GM12873 (cell line): ENCODE measurements at regions not wholly inside any gene's neighbourhood (a gene's known extent, or its start where the extent isn't known, plus 50 kb on each side); places are given as distances from the start of the nearest gene placed in this dataset.

Experiments used
- TF ChIP-seq, protein P1 (sequence below): IDR thresholded peaks from 2 replicates; pipeline ENCODE4 v1.5.1; 2012; ENCODE audit warnings: low read depth, mild to moderate bottlenecking, moderate library complexity, low read length, control low read depth; ENCODE audit not compliant: insufficient read depth; ENCODE audit errors: missing control alignments

GRCh38 chr2:146437712-146438111 lies 1407.1 kb upstream of the ACVR2A start:
- TF ChIP-seq, protein P1, sequence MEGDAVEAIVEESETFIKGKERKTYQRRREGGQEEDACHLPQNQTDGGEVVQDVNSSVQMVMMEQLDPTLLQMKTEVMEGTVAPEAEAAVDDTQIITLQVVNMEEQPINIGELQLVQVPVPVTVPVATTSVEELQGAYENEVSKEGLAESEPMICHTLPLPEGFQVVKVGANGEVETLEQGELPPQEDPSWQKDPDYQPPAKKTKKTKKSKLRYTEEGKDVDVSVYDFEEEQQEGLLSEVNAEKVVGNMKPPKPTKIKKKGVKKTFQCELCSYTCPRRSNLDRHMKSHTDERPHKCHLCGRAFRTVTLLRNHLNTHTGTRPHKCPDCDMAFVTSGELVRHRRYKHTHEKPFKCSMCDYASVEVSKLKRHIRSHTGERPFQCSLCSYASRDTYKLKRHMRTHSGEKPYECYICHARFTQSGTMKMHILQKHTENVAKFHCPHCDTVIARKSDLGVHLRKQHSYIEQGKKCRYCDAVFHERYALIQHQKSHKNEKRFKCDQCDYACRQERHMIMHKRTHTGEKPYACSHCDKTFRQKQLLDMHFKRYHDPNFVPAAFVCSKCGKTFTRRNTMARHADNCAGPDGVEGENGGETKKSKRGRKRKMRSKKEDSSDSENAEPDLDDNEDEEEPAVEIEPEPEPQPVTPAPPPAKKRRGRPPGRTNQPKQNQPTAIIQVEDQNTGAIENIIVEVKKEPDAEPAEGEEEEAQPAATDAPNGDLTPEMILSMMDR, result no peak

DNA sequence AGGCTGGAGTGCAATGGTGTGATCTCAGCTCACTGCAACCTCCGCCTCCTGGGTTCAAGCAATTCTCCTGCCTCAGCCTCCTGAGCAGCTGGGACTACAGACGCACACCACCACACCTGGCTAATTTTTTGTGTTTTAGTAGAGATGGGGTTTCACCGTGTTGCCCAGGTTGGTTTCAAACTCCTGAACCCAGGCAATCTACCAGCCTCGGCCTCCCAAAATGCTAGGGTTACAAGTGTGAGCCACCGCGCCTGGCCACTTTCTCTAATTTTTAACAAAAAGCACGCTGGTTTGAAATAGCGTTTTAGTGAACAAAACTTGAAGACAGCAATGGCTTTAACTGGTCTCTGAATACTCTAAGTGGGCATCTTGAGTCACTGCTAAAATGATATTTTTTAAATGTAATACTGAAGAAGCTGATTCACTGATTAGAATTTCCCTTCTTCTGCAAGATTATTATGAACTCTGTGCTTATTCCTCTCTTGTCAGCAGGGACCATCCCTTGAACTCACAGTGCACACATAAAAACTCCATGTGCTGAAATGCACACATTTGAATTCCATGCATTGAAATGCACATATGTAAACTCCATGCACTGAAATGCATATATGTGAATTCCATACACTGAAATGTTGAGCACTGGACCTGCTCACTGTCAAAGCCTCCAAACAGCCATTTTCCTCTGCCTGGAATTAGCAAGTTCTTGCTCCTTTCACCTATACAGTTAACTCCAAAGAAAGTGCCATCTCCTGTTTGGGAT lies 1411.5 kb upstream of the ACVR2A start:
- TF ChIP-seq, protein P1, result no peak

- TF ChIP-seq, protein P1, result no peak
These were observed 1415.5 kb upstream of the ACVR2A start for GRCh38 chr2:146429366-146429765.

DNA sequence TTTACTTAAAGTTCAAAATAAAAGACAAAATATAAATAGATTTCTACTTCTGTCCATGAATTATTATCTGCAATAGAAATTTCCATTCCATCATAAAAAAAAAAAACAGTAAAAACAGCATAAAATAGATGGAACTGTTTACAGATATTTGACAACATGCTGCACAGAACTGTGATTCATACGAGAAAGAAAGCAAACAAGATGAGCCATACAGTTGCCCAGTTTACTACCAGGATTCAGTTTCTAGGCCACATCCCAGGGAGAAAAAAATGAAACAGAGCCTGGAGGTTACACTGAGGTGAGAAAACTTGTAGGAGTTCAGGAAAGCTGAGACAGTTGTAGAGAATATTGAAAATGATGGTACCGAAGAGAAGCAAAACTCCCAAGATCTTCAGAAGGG lies 1426.9 kb upstream of the ACVR2A start:
- TF ChIP-seq, protein P1, result no peak

DNA sequence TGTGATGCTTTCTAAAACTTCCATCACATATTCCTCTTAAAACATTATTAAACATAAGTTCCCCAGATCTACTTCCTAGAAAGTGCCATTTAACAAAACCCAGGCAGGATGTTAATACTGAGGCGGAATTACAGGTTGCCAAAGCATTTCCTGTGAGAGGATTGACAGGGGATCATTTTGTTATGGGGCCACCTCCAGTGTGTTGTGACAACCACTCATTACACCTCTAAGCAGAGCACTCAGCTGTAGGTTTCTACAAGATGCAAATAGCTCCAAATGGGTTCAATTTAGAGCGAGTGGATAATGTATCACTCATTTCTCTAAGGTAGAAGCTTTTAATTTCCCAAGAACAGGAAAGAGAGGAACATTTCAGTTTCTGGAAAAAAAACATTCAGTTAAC lies 1429.5 kb upstream of the ACVR2A start:
- TF ChIP-seq, protein P1, result no peak

- TF ChIP-seq, protein P1, result no peak
These were observed 1430.4 kb upstream of the ACVR2A start for GRCh38 chr2:146414456-146414855.

- TF ChIP-seq, protein P1, result no peak
These were observed 1431.7 kb upstream of the ACVR2A start for GRCh38 chr2:146413086-146413610.
